Ascending aorta (tissue), 2 donors: ENCODE measurements at regions not wholly inside any gene's neighbourhood (a gene's known extent, or its start where the extent isn't known, plus 50 kb on each side); places are given as distances from the start of the nearest gene placed in this dataset.

Experiments
- DNase-seq, 2 donors: peaks; one replicate each; pipeline ENCODE4 v3.0.0-alpha.2; 2019; ENCODE audit warnings: low spot score in 2 of 2
- H3K27ac ChIP-seq, 2 donors: fragments of 200-600 bp; sonication (generic); one replicate each; pipeline ENCODE4 v1.5.1; 2016 to 2017; ENCODE audit warnings: mild to moderate bottlenecking in 1 of 2
- H3K27me3 ChIP-seq: fragments of 200-600 bp; sonication (generic); one replicate; pipeline ENCODE4 v1.5.1; 2017
- H3K36me3 ChIP-seq, 2 donors: fragments of 200-600 bp; sonication (generic); one replicate each; pipeline ENCODE4 v1.5.1; 2016
- H3K4me1 ChIP-seq, 2 donors: fragments of 200-600 bp; sonication (generic); one replicate each; pipeline ENCODE4 v1.5.1; 2016 to 2017; ENCODE audit warnings: mild to moderate bottlenecking in 1 of 2
- H3K4me3 ChIP-seq, 2 donors: fragments of 200-600 bp; sonication (generic); one replicate each; pipeline ENCODE4 v1.5.1; 2016 to 2017; ENCODE audit warnings: mild to moderate bottlenecking in 1 of 2
- H3K9me3 ChIP-seq, 2 donors: fragments of 200-600 bp; sonication (generic); one replicate each; pipeline ENCODE4 v1.5.1; 2016
- intact Hi-C: fragments of 100-400 bp; cut with DNase I; formaldehyde crosslinking; loops from one replicate; pipeline ENCODE4 v1.15.1; 2023
- TF ChIP-seq, protein P1 (sequence below), 3 experiments: fragments of 200-600 bp in 2 of 3; fragments of 450-650 bp in 1 of 3; sonication (generic) in 2 of 3; IDR thresholded peaks; one replicate each; pipeline ENCODE4 v1.5.1; 2016 to 2019; ENCODE audit warnings: antibody characterized with exemption in 3 of 3, mild to moderate bottlenecking in 1 of 3, moderate library complexity in 1 of 3

- H3K27me3 ChIP-seq = no peaks in the 10 kb centered on the region
- TF ChIP-seq, protein P1, sequence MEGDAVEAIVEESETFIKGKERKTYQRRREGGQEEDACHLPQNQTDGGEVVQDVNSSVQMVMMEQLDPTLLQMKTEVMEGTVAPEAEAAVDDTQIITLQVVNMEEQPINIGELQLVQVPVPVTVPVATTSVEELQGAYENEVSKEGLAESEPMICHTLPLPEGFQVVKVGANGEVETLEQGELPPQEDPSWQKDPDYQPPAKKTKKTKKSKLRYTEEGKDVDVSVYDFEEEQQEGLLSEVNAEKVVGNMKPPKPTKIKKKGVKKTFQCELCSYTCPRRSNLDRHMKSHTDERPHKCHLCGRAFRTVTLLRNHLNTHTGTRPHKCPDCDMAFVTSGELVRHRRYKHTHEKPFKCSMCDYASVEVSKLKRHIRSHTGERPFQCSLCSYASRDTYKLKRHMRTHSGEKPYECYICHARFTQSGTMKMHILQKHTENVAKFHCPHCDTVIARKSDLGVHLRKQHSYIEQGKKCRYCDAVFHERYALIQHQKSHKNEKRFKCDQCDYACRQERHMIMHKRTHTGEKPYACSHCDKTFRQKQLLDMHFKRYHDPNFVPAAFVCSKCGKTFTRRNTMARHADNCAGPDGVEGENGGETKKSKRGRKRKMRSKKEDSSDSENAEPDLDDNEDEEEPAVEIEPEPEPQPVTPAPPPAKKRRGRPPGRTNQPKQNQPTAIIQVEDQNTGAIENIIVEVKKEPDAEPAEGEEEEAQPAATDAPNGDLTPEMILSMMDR (IDR thresholded peaks at IDR 0.05) = no peak
- H3K4me1 ChIP-seq = no peaks in the 10 kb centered on the region
- no peak for DNase-seq
- intact Hi-C loops = no loop called here
- no peak overlapping the region for H3K27ac ChIP-seq
- no peaks in the 10 kb centered on the region for H3K9me3 ChIP-seq
- no peak overlapping the region for H3K4me3 ChIP-seq
- H3K36me3 ChIP-seq = no peaks in the 10 kb centered on the region
Observed at GRCh38 chr17:72349491-72349995, 228.7 kb downstream of the SOX9 start.

GRCh38 chr17:72350073-72350472, 229.3 kb downstream of the SOX9 start:
- H3K27ac ChIP-seq = no peak overlapping the region
- TF ChIP-seq, protein P1 (IDR thresholded peaks at IDR 0.05) = no peak
- H3K4me1 ChIP-seq = no peaks in the 10 kb centered on the region
- H3K4me3 ChIP-seq = no peak overlapping the region
- no peak for DNase-seq
- no peaks in the 10 kb centered on the region for H3K27me3 ChIP-seq
- intact Hi-C loops = no loop called here
- no peaks in the 10 kb centered on the region for H3K9me3 ChIP-seq
- no peaks in the 10 kb centered on the region for H3K36me3 ChIP-seq

- no peak overlapping the region for H3K27ac ChIP-seq
- intact Hi-C loops = no loop called here
- TF ChIP-seq, protein P1 (IDR thresholded peaks at IDR 0.05) = no peak
- H3K36me3 ChIP-seq = no peaks in the 10 kb centered on the region
- DNase-seq = no peak
- no peak overlapping the region for H3K4me3 ChIP-seq
- H3K9me3 ChIP-seq = no peaks in the 10 kb centered on the region
- no peaks in the 10 kb centered on the region for H3K27me3 ChIP-seq
- no peaks in the 10 kb centered on the region for H3K4me1 ChIP-seq
Observed at GRCh38 chr17:72351365-72351764, 230.5 kb downstream of the SOX9 start.

DNA sequence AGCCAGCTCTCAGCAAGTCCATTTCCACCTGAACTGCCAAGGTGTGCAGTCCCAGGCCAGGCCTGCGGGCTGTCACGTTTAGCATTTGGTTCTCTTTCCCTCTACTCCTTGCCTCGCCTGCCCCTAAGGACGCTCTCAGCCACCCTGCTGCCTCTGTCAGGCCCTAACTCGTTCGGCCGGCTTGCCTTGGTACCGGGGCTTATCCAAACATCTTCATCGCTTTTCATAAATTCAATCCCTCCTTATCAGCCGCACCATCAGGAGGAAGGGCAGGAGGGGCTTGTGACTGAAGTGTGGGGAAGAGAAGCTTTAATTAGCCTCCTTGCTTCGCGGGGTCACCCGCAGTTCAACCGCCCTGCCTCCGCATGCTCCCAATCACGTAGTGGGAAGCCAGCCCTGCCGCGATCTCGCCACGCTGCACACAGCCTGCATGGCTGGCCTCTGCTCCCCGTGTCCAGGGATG, 231.1 kb downstream of the SOX9 start:
- H3K9me3 ChIP-seq = no peaks in the 10 kb centered on the region
- H3K36me3 ChIP-seq = no peaks in the 10 kb centered on the region
- intact Hi-C loops = no loop called here
- H3K27me3 ChIP-seq = no peaks in the 10 kb centered on the region
- H3K4me1 ChIP-seq = no peaks in the 10 kb centered on the region
- TF ChIP-seq, protein P1 (IDR thresholded peaks at IDR 0.05) = no peak
- no peak for DNase-seq
- no peak overlapping the region for H3K27ac ChIP-seq
- no peak overlapping the region for H3K4me3 ChIP-seq

DNA sequence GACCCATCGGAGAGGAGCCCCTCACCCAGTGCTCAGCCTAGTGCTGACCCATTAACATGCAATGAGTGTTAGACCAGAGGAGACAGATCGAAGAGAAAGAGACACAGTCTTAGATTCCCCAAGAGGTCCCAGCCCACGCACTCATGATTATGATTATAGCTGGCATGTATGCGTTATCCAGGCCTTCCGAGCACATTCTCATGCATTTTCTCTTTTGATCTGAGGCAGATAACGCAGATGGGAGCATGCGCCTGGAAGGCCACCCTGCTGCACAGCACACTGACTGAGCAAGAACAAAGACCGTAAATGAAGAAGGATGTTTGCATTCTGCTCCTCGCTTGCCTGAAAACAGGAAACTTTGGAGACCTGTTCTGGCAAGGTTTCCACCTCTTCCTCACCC, 232.7 kb downstream of the SOX9 start:
- H3K27me3 ChIP-seq = no peaks in the 10 kb centered on the region
- H3K4me3 ChIP-seq = no peak overlapping the region
- TF ChIP-seq, protein P1 (IDR thresholded peaks at IDR 0.05) = no peak
- no peak overlapping the region for H3K27ac ChIP-seq
- no peaks in the 10 kb centered on the region for H3K4me1 ChIP-seq
- no peaks in the 10 kb centered on the region for H3K9me3 ChIP-seq
- intact Hi-C loops = no loop called here
- no peak for DNase-seq
- H3K36me3 ChIP-seq = no peaks in the 10 kb centered on the region

DNA sequence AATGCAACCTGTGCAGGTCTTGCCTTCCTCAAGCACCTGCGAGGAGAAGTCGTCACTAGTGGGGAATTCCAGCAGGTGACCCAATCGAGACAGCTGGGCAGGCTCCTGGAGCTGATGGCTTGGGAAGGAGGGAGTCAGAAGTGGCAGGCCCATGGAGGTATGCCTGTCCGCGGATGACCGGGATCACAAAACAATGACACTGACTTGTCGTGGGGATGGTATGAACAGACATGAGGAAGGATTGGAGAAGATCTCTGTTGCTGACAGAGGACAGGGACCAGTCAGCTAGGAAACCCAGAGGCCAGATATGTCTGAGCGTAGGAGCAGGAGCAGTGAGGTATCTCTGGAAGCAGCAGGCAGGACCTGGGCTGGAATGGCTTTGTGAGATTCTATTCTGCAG, 233.3 kb downstream of the SOX9 start:
- TF ChIP-seq, protein P1 (IDR thresholded peaks at IDR 0.05) = no peak
- intact Hi-C loops = no loop called here
- Histone ChIP-seq H3K27me3 (no peaks in the 10 kb centered on the region), H3K36me3 (no peaks in the 10 kb centered on the region), H3K27ac (no peak overlapping the region), H3K9me3 (no peaks in the 10 kb centered on the region), H3K4me3 (no peak overlapping the region), H3K4me1 (no peaks in the 10 kb centered on the region)
- no peak for DNase-seq
